B cell (primary cell): ENCODE measurements at regions not wholly inside any gene's neighbourhood (a gene's known extent, or its start where the extent isn't known, plus 50 kb on each side); places are given as distances from the start of the nearest gene placed in this dataset.

Source experiments
- EZH2 ChIP-seq: IDR thresholded peaks from 2 replicates; pipeline ENCODE4 v1.6.1; 2012; ENCODE audit warnings: borderline replicate concordance, low read depth, mild to moderate bottlenecking, moderate library complexity, low read length; ENCODE audit not compliant: insufficient read depth, poor library complexity, severe bottlenecking
- TF ChIP-seq, protein P1 (sequence below): fragments of 200-600 bp; IDR thresholded peaks from one replicate; pipeline ENCODE4 v1.8.0; 2022; ENCODE audit warnings: antibody characterized with exemption, mild to moderate bottlenecking

DNA sequence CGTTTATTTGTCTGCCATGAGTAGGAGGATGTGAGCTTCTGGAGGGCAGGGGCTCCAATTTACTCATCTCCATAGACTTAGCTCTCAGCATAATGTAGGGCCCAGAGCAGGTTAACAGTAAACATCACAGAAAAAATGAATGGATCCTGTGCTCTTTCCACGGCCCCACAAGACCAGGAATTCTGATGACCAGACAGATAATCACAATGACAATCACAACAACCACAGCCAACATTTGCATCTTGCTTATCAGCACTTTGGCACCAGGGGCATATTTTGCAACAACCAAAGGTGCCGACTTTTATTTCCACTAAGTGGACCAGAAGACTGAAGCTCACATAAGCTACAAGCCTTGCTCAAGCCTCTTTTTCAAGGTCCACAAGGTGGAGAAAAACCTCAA, 68.9 kb upstream of the ANKRD34C start:
- TF ChIP-seq, protein P1, sequence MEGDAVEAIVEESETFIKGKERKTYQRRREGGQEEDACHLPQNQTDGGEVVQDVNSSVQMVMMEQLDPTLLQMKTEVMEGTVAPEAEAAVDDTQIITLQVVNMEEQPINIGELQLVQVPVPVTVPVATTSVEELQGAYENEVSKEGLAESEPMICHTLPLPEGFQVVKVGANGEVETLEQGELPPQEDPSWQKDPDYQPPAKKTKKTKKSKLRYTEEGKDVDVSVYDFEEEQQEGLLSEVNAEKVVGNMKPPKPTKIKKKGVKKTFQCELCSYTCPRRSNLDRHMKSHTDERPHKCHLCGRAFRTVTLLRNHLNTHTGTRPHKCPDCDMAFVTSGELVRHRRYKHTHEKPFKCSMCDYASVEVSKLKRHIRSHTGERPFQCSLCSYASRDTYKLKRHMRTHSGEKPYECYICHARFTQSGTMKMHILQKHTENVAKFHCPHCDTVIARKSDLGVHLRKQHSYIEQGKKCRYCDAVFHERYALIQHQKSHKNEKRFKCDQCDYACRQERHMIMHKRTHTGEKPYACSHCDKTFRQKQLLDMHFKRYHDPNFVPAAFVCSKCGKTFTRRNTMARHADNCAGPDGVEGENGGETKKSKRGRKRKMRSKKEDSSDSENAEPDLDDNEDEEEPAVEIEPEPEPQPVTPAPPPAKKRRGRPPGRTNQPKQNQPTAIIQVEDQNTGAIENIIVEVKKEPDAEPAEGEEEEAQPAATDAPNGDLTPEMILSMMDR: no peak
- TF ChIP-seq EZH2: no peak
